ENCODE measurements at regions not wholly inside any gene's neighbourhood (a gene's known extent, or its start where the extent isn't known, plus 50 kb on each side); places are given as distances from the start of the nearest gene placed in this dataset.

DNA sequence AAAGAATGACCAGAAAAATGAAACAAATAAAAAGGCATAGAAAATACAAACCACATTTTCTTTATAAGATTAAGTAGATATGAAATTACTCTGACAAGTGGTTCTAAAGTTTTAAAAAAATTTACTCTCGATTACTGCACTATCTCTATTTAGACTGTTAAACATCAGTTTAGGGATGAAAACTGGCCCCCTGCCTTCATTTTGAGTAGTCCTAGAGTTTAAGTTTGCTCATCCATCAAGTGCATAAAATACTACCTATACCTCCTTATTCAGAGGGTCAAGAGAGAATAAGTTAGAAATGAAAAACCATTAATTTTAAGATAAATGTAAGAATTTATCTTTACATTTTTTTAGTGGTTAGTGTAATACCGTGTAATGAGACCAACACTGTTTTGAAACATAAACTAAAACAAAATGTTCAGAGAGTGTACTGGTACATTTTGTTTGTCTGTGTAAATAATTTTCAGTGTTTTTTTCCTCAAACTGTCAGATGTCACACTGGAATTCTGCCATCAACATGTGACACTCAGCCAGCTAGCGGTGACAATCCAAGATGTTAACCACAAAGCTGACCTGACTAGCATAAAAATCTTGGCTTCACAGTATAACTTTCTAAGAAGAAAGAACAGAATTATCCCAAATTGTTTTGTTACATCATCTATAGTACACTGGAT is 184.8 kb upstream of the PCDH20 start:
- H3K27ac ChIP-seq: no peak overlapping the region
- no peak for DNase-seq (ENCODE audit: low spot score)
- ChIA-PET POLR2A (ENCODE audit: low non-redundant PET) (no interaction called here), CTCF (interaction anchor here (0.8 kb wide), 1 partner anchor 1118 kb away, joined by 5 read pairs; no protein-coding TSS in a partner anchor)
- TF ChIP-seq, protein P1, sequence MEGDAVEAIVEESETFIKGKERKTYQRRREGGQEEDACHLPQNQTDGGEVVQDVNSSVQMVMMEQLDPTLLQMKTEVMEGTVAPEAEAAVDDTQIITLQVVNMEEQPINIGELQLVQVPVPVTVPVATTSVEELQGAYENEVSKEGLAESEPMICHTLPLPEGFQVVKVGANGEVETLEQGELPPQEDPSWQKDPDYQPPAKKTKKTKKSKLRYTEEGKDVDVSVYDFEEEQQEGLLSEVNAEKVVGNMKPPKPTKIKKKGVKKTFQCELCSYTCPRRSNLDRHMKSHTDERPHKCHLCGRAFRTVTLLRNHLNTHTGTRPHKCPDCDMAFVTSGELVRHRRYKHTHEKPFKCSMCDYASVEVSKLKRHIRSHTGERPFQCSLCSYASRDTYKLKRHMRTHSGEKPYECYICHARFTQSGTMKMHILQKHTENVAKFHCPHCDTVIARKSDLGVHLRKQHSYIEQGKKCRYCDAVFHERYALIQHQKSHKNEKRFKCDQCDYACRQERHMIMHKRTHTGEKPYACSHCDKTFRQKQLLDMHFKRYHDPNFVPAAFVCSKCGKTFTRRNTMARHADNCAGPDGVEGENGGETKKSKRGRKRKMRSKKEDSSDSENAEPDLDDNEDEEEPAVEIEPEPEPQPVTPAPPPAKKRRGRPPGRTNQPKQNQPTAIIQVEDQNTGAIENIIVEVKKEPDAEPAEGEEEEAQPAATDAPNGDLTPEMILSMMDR (conservative IDR thresholded peaks at IDR 0.05; ENCODE audit: low read depth): no peak

DNA sequence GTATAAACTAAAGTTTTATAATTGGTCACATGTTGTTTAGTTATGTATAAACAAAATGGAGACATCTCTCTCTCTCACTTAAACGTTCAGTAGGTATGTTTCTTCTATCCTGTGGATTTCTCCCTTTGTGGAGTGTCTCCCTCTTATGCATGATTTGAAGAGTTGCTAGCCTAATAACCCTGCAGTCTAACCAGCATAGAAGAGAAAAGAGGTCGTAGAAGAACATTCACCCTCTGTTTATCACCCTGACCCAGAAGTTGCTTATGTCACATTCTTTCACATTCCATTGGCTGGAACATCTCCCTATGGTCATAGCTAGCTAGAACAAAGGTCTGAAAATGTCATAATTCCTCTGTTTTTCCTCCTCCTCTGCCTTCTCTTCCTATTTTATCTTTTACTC is 176.8 kb upstream of the PCDH20 start:
- POLR2A ChIA-PET (ENCODE audit: low non-redundant PET): no interaction called here
- TF ChIP-seq, protein P1 (conservative IDR thresholded peaks at IDR 0.05; ENCODE audit: low read depth): no peak
- no peak for DNase-seq (ENCODE audit: low spot score)
- H3K27ac ChIP-seq: no peak overlapping the region
- CTCF ChIA-PET: interaction anchor here (0.7 kb wide), 1 partner anchor 203 kb away, joined by 3 read pairs; no protein-coding TSS in a partner anchor

DNA sequence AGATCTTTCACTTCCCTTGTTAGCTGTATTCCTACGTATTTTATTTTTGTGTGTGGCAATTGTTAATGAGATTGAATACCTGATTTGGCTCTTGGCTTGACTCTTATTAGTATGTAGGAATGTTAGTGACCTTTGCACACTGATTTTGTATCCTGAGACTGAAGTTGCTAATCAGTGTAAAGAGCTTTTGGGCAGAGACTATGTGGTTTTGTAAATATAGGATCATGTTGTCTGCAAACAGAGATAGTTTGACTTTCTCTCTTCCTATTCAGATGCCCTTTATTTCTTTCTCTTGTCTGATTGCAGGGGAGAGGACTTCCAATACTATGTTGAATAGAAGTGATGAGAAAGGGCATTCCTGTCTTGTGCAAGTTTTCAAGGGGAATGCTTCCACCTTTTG is 160.3 kb upstream of the PCDH20 start:
- no peak for DNase-seq (ENCODE audit: low spot score)
- ChIA-PET CTCF (no interaction called here), POLR2A (ENCODE audit: low non-redundant PET) (no interaction called here)
- TF ChIP-seq, protein P1 (conservative IDR thresholded peaks at IDR 0.05; ENCODE audit: low read depth): no peak
- no peak overlapping the region for H3K27ac ChIP-seq

DNA sequence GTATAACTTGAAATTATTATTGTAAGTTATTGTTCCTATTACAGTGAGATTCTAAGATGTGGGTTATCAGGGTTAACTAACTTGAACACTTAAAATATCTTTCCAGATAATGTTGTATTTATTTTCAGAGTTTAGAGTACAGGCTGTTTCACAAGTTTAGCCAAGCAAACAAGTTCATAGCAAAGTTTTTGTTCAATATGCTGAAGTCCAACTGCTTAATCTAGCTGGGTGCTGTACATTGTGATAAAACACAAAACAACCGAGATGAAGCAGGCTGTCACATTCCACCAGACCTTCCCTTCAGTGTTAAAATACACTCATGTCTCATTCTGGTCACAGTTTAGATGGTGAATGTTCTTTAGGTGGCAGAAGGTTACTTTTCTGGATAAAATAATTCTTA is 148.0 kb upstream of the PCDH20 start:
- TF ChIP-seq, protein P1 (conservative IDR thresholded peaks at IDR 0.05; ENCODE audit: low read depth): no peak
- H3K27ac ChIP-seq: no peak overlapping the region
- DNase-seq (ENCODE audit: low spot score): no peak
- ChIA-PET CTCF (no interaction called here), POLR2A (ENCODE audit: low non-redundant PET) (no interaction called here)

DNA sequence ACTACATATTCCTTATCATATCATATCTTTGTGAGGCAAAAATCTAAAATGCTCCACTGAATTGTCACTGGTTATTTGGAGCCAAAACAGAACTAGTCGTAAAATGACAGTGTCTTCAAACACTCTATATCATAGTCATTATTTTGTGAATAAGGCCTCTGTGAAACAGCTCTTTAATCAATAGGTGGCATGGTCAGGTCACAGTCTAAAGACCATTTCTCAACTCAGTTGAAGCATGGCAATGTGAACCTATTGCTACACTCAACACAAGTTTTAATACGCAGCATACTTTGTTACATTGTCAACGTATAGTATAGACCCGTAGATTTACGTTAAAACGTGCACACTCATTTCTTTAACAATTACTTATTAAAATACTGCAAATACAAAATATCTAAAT is 131.3 kb upstream of the PCDH20 start:
- TF ChIP-seq, protein P1 (conservative IDR thresholded peaks at IDR 0.05; ENCODE audit: low read depth): no peak
- no peak overlapping the region for H3K27ac ChIP-seq
- CTCF ChIA-PET: no interaction called here
- POLR2A ChIA-PET (ENCODE audit: low non-redundant PET): no interaction called here
- no peak for DNase-seq (ENCODE audit: low spot score)

DNA sequence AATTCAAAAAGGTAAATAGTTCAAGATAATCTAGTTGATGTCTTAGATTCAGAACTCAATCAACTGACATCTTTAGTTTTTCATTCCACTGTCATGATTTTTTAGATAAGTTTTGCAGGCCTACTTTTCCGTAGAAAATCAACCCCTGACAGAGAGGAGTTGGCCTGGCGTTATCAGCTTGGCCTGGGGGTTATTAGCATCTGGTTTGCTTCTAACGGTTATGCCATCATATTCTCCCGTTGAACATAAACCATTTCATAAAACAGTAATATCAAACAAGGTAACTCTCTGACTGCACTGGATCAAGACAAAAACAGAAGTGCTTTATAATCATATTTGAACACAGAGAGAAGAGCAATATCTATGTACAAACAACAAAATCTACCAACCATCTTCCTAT is 130.8 kb upstream of the PCDH20 start:
- POLR2A ChIA-PET (ENCODE audit: low non-redundant PET): no interaction called here
- TF ChIP-seq, protein P1 (conservative IDR thresholded peaks at IDR 0.05; ENCODE audit: low read depth): no peak
- DNase-seq (ENCODE audit: low spot score): no peak
- no peak overlapping the region for H3K27ac ChIP-seq
- CTCF ChIA-PET: no interaction called here
